ENCODE measurements at regions not wholly inside any gene's neighbourhood (a gene's known extent, or its start where the extent isn't known, plus 50 kb on each side); places are given as distances from the start of the nearest gene placed in this dataset.

DNA sequence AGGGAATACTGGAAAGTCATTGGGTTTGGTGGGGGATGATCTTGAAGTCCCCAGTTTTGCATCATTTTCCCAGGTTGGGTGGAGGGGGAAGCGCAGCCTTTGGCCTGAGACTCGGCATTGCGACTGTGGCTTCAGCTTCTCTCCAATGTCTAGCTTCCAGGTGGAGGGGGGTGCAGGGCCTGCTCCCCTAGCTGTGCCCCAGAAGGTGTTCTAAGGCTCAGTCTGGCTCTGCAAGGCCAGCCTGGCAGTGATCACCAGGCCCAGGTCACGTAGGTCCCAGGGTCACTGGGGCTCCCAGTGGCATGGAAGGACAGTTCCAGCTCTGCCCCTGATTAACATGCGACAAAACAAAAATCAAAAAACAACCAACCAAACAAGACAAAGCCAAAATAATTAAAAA is 56.9 kb upstream of the HAAO start:
- DNase-seq: no peak

DNA sequence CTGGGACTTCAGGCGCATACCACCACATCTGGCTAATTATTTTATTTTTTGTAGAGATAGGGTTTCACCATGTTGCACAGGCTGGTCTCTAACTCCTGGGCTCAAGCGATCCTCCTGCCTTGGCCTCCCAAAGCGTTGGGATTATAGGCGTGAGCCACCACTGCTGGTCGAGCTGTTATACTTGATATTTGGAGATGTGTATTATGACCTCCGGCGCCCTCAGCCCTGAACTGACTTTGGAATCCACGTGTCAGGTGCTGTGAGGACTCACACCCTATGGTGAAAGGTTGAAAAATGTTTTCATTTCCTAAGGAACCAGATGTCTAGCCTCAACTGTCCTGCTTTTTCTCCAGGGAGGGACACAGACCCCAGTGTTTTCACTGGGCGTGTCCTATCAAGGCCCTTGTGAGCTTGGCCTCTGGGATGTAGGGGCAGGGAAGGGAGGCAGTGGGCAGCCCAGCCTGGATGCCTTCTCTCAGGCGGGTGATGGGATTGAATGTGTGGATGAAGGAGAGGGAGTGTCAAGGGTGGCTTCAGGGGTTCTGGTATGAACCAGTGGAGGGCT is 56.4 kb upstream of the HAAO start:
- no peak for DNase-seq

DNA sequence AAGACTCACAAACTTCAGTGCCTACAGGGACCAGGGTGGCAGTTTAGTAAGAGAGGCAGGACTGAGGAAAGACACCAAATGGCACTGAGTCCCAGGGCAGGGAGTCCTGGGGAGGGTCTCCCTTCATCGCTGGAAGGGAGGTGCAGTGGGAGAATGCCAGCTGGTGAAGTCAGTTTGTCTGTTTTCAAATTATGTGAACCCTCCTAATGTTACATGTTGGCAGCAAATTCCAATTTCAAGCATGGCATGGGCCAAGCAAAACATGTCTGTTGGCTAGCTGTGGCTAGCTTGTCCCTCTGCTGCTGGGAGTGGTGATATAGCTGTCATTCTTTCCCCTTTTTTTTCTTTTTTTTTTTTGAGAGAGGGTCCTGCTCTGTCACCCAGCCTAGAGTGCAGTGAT is 55.9 kb upstream of the HAAO start:
- no peak for DNase-seq

DNA sequence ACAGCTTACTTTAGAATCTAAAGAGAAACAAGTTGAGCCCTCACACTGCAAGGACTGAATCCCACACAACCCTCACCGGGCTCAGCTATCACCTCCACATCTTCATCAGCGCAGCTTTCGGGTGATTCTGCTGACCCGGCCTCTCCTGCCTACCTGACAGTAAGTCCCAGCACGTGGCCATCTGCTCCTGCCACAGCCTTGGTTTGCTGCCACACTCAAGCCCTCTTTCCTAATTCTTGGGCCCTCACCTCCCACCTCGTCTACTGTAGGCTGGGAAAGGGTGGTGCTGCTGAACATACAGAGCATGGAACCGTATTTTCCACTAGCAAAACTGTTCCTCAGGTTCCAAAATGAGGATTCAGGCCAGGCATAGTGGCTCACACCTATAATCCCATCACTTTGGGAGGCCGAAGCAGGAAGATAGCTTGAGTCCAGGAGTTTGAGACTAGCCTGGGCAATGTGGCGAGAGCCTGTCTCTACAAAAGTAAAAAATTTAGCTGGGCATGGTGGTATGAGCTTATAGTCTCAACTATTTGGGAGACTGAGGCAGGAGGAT is 55.3 kb upstream of the HAAO start:
- no peak for DNase-seq

DNA sequence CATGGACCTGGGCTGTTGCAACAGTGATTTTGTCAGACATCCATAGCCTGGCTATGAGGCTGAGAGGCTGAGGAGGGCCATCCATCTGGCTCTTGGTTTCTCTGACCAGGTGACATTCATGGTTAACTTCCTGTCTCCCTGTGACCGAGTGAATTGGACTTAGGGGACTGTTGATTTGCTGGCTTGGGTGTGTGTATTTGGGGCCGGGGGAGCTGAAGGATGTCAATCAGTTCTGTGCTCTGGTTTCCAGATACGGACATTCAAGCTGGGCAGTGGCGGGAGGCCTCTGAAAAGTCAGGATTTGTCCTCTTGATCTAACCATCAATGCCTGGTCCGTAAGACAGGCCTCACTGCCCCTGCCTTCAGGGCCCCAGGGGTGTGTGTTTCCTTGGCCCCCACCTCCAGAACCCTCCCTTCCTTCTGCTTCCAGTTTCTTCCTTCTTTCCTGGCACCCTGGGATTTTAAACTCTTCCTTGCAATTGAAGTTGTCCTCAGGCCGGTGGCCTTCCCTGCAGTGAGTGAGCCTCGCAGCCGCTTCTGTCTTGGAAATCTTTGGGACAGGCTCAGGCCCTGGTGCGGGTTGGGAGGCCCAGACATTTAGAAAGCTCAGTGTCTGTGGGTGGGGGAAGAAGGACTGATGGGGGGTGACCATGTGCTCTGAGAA is 54.7 kb upstream of the HAAO start:
- DNase-seq: no peak

DNA sequence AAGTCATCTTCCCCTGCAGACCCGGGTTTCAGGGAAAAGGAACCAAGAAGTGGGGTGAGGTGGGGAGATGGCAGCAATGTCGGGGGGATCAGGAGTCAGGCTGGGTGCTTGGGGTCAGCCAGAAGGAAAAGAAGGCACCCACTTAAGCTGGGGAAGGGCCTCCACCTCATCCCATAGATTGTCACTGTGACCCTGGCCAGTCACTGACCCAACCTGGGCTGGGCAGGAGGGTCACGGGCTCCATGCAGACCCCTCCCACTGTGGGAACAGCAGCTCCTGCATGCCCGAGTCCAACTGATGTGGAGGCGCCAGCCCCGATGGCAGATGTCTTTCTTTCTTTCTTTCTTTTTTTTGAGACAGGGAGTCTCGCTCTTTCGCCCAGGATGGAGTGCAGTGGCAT is 53.6 kb upstream of the HAAO start:
- DNase-seq: no peak

DNA sequence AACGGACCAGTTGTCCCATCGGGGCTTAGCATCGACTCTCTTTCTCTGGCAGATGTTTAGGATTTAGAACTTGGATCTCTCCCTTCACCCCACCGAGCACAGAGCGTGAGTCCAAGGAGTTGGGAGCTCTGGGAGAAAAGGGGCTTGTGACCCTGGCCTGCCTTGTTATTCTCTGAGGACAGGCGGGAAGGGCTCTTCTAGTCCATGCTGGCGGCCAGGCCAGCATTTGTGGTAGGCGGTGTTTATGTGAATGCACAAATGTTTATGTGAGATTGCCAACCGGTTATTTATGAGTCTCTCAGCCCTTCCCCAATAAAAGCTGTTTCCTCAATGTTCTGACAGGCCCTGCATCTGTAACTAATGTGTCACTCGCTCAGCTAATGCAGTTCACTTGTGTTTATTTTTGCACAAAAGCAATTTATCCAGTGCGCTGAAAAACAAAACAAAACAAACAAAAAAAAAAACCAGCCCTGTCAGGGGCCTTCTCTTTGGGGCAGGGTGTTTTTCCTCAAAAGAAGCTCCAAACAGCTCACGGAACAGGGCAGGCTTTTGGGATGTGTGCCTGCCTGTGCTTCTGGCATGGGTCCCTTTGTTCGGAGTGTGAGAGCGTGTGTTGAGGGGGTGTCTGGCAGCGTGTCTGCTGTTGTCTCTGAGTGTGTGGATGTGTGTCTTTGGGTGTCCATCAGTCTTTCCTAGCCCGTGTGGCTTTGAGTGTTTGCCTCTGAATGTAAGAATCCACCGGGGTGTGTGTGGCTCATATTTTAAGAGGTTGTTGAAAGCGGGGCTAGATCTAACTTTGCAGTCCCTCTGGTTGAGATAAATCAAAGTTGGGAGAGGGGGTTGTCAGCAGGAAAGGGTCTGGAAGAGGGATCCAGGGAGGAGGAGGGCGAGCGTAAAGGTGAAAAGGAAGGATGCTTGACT is 52.8 kb upstream of the HAAO start:
- no peak for DNase-seq

DNA sequence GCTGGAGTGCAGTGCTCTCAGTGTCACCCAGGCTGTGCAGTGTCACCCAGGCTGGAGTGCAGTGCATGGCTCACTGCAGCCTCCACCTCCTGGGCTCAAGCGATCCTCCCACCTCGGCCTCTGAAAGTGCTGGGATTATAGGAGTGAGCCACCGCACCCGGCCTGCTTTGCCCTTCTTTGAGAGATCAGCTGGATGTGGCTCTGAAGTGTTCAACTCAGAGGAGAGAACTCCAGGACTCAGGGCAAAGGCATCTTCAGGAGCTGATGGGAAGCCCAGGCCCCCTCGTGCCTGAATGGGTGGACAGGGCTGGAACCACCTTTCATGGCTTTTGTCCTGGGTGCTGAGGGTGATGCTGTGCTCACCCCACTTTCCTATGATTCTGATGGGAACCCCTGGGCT is 52.0 kb upstream of the HAAO start:
- DNase-seq: no peak

DNA sequence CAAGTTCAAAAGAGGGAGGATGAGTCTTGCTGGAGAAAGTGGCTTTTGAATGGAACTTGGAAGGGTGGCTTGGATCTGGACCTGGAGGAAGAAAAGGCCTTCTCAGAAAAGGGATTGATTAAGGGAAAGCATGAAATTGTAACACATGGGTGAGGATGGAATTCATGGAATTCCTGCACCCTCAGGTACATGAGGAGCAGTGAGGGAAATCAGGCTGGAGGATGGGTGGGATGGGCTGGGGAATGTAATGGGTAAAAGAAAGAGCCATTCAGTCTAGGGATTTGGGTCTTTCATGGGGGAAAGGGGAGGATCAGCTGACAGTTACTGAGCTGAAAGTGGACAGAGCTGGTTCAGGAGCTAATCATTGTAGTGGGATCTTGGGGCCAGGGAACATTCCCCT is 51.2 kb upstream of the HAAO start:
- no peak for DNase-seq

DNA sequence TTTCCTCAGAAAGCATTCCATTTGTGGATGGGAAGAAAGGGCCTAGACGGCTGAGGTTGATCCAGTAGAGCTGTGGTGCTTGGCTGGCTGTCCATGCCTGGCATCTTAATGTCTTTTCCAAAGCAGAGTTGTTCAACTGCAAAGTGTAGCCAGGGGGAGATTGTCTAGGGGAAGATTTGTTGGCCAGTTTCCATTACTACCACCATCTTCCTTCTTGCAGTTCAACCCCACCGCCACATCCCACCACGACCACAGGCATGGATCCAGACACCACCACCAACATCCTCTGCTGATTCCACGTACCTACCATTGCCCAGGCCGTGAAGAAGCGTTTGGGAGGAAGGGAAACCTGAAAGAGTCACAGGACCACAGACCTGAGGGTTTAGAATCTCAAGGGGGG is 50.7 kb upstream of the HAAO start:
- no peak for DNase-seq

DNA sequence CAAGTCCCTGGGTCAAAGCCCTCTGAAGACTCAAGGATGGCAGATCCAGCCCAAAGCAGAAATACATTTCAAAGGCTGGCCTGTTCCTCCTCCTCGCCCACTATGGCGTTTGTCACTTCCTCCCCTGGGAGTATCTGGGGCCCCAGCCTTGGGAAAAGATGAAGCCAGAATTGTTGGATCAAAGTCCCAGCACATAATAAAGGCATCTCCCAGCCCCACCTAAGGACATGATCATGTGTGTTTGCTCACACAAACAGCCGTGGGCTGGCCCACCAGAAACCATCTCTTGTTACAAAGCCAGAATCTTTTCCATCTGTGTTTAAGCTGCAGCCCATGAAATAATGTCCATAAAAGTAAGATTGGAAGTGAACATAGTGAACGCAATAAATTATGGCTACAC is 50.1 kb upstream of the HAAO start:
- no peak for DNase-seq
